Retinal pigment epithelial cell (primary cell): ENCODE measurements at regions not wholly inside any gene's neighbourhood (a gene's known extent, or its start where the extent isn't known, plus 50 kb on each side); places are given as distances from the start of the nearest gene placed in this dataset.

Experiments
- DNase-seq: peaks from one replicate; pipeline ENCODE4 v3.0.0-alpha.2; 2010; ENCODE audit warnings: low read depth
- H3K4me3 ChIP-seq: 2 replicates; pipeline ENCODE4 v1.5.1; 2011; ENCODE audit warnings: mild to moderate bottlenecking, low read length, control low read depth, moderate library complexity
- TF ChIP-seq, protein P1 (sequence below): conservative IDR thresholded peaks from 2 replicates; pipeline ENCODE4 v1.5.1; 2011; ENCODE audit warnings: low read depth, low read length, control low read depth, inconsistent platforms

DNA sequence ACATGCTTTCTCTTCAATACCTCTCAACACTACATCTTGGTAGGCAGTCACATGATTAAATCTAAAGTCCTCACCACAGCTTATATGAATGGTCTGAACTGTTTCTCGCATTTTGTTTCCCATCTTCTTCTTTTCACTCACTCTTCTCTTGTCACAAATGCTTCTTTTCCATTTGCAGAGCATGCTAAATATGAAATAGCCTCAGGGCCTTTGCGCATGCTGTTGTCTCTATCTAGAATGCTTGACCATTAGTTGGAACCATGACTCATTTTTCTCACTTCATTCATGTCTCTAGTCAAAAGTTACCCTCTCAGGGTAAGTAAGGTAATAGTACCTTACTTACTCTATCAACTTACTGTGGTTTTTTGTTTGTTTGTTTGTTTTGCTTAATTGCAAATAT lies 239.7 kb downstream of the PTPRC start:
- H3K4me3 ChIP-seq, result no peak overlapping the region
- no peak for DNase-seq
- TF ChIP-seq, protein P1, sequence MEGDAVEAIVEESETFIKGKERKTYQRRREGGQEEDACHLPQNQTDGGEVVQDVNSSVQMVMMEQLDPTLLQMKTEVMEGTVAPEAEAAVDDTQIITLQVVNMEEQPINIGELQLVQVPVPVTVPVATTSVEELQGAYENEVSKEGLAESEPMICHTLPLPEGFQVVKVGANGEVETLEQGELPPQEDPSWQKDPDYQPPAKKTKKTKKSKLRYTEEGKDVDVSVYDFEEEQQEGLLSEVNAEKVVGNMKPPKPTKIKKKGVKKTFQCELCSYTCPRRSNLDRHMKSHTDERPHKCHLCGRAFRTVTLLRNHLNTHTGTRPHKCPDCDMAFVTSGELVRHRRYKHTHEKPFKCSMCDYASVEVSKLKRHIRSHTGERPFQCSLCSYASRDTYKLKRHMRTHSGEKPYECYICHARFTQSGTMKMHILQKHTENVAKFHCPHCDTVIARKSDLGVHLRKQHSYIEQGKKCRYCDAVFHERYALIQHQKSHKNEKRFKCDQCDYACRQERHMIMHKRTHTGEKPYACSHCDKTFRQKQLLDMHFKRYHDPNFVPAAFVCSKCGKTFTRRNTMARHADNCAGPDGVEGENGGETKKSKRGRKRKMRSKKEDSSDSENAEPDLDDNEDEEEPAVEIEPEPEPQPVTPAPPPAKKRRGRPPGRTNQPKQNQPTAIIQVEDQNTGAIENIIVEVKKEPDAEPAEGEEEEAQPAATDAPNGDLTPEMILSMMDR, result no peak

DNA sequence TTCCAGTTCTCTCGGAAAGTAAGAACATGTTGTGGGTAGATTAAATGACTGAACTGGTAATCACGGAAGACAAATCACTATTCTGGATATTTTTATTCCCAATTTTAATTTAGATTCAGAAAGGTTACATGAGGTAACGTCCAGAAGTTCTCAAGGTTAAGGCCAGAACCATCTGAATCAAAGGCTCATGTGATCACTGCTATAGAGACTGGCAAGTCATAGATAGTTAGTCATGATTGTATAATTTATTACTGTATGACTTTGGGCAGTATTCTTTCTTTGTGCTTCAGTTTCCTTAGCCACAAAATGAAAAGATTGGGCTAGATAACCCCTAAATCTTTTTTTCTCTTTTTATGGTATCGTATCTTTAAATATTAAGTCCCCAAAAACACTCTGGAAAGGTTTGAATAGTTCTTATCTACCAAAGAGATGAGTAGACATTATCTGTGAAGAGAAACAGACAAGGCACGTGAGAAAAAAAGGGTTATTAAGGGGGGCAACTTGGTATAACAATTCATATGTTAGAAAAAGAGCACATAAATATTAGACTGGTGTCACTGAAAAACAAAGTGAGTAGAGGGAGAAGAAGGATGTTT lies 241.0 kb downstream of the PTPRC start:
- TF ChIP-seq, protein P1, result no peak
- no peak overlapping the region for H3K4me3 ChIP-seq
- DNase-seq, result no peak

DNA sequence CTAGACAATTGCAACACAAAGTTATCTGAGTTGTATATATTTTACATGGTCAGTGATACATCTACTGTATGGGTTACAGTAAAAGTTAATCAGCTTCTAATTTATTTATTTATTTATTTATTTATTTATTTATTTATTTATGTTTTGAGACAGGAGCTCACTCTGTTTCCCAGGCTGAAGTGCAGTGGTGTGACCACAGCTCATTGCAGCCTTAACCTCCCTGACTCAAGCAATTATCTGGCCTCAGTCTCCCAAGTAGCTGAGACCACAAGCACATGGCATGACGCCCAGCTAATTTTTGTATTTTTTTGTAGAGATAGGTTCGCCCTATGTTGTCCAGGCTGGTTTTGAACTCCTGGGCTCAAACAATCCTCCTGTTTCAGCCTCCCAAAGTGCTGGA lies 241.6 kb downstream of the PTPRC start:
- H3K4me3 ChIP-seq, result no peak overlapping the region
- DNase-seq, result peak; percentile 20
- TF ChIP-seq, protein P1, result no peak

DNA sequence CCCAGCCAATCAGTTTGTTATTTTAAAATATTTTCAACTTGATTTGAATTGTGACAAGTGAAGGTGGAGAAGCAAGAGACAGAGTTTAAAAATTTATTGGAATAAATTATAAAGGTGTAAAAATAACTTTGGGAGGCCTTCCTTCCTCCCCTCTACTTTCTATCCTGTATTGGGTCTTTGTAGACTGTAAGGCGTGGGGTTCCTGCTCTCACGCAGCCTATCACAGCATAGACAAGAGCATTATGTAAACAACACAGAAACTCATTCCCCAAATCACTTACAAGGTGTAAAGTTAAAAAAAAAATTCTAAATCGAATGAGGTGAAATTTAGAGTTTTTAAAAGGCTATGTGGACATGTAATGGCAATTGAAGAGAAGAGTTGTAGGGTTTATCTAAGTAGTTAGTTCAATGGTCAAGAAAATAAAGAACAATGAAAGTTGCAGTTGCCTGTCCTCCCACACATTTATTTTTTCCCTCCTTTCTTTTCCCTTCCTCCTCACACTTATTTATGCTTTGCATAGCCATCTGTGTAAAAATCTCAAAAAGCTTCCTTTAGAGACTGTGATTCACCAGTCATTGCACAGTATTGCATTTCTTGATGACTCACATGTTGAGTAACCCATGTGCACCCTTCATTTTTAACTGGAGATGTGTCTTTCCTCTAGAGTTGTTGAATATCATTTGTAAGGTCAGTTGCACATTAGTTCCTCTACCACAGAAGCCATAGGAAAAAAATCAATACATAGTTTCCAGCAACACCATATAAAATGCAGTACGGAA lies 242.2 kb downstream of the PTPRC start:
- DNase-seq, result peak; percentile 54
- TF ChIP-seq, protein P1, result no peak
- no peak overlapping the region for H3K4me3 ChIP-seq

DNA sequence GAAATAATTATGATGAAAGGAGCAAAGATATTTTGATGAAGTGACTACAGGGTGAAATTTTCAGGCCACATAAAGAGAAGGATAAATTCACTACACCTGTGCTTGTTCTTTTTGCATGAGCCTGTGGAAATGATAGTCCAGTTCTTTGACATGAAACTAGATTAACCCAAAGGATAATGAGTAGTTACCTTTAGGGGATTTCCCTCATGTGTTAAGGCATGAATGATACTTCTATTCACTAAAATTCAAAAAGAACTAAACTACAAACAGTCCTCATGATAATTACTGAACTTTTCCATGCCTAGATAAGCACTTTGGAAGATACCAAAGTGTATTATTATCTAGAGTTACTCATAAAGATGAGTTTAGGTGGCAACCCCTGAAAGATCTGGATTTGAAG lies 244.3 kb downstream of the PTPRC start:
- no peak overlapping the region for H3K4me3 ChIP-seq
- TF ChIP-seq, protein P1, result no peak
- DNase-seq, result no peak

DNA sequence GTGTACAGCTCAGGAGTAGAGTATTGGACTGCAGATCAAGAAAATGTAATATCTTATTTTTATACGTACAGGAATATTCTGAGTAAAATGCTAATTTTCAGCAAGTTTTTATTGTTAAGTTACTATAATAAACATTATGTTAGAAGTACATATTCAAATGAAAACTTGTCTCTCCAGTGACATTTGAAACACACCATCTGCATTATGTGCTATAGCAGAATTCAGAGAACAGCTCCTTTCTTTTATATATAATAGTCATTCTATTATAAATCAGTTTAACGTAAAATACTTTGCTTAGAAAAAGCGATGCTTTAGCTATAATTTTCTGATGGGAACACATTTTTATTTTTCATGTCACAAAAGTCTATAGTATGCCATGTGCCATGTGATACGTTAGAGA lies 249.0 kb downstream of the PTPRC start:
- TF ChIP-seq, protein P1, result no peak
- no peak overlapping the region for H3K4me3 ChIP-seq
- no peak for DNase-seq

DNA sequence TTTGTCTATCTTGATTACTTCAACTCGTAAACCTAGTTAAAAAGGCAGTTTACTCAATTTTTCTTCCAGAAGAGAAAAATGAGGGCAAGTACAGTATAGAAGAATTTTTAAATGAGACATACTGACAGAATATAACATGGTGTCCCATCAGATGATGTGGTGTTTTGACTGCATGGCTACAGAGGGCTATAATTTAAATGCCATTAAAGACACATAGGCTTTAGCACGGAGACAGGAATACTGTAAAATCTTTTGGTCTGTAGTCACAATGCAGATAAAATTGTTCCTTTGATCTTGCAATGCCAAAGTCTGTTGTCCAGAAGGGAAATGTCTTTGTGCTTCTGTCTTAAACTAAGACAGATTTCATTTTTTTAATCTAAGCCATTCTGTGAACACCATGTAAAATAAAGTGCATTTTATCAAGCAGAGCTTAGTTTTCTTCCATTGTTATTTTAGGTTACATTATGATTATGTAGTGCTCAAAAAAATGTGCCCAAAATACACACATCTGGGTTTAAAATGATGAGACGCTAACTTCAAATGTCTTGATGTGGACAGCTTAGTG lies 249.6 kb downstream of the PTPRC start:
- no peak for DNase-seq
- TF ChIP-seq, protein P1, result no peak
- no peak overlapping the region for H3K4me3 ChIP-seq
